Mesendoderm (in vitro differentiated cells): ENCODE measurements at regions not wholly inside any gene's neighbourhood (a gene's known extent, or its start where the extent isn't known, plus 50 kb on each side); places are given as distances from the start of the nearest gene placed in this dataset.

ENCODE experiments used
- DNase-seq: peaks from one replicate; pipeline ENCODE4 v3.0.0; 2013
- H2AK5ac ChIP-seq: 2 replicates; pipeline ENCODE4 v1.6.1; 2013; ENCODE audit warnings: low read length, inconsistent platforms
- H2BK120ac ChIP-seq: 2 replicates; pipeline ENCODE4 v1.6.1; 2013; ENCODE audit warnings: low read depth, mild to moderate bottlenecking, low read length, moderate library complexity, mixed read lengths
- H2BK15ac ChIP-seq: replicated peaks from 2 replicates; pipeline ENCODE4 v1.6.1; 2013; ENCODE audit warnings: low read depth, mild to moderate bottlenecking, moderate library complexity
- H2BK5ac ChIP-seq: 2 replicates; pipeline ENCODE4 v1.6.1; 2013; ENCODE audit warnings: low read length, inconsistent platforms
- H3K18ac ChIP-seq: 2 replicates; pipeline ENCODE4 v1.6.1; 2013; ENCODE audit warnings: mild to moderate bottlenecking, low read length, mixed read lengths
- H3K23ac ChIP-seq: one replicate; pipeline ENCODE4 v1.6.1; 2013; ENCODE audit warnings: low read length
- H3K27ac ChIP-seq: 2 replicates; pipeline ENCODE4 v1.5.1; 2013; ENCODE audit warnings: low read depth, mild to moderate bottlenecking, inconsistent platforms, low read length, moderate library complexity
- H3K27me3 ChIP-seq: 2 replicates; pipeline ENCODE4 v1.6.1; 2013; ENCODE audit warnings: low read length, control low read depth, mild to moderate bottlenecking, inconsistent platforms; ENCODE audit not compliant: insufficient read depth, poor library complexity
- H3K36me3 ChIP-seq: 2 replicates; pipeline ENCODE4 v1.6.1; 2013; ENCODE audit warnings: low read length, inconsistent platforms; ENCODE audit not compliant: control insufficient read depth, insufficient read depth
- H3K4ac ChIP-seq: one replicate; pipeline ENCODE4 v1.6.1; 2013; ENCODE audit warnings: low read depth, mild to moderate bottlenecking, low read length, moderate library complexity
- H3K4me1 ChIP-seq: 2 replicates; pipeline ENCODE4 v1.6.1; 2013; ENCODE audit warnings: low read depth, low read length, inconsistent platforms; ENCODE audit not compliant: control insufficient read depth
- H3K4me2 ChIP-seq: 2 replicates; pipeline ENCODE4 v1.6.1; 2013; ENCODE audit warnings: low read length
- H3K4me3 ChIP-seq: 2 replicates; pipeline ENCODE4 v1.5.1; 2013; ENCODE audit warnings: mild to moderate bottlenecking, low read length
- H3K56ac ChIP-seq: one replicate; pipeline ENCODE4 v1.6.1; 2013; ENCODE audit warnings: low read length
- H3K79me1 ChIP-seq: 2 replicates; pipeline ENCODE4 v1.6.1; 2013; ENCODE audit warnings: low read length, inconsistent platforms
- H3K79me2 ChIP-seq: 2 replicates; pipeline ENCODE4 v1.6.1; 2013; ENCODE audit warnings: mild to moderate bottlenecking, low read length; ENCODE audit not compliant: control insufficient read depth, insufficient read depth
- H3K9ac ChIP-seq: 2 replicates; pipeline ENCODE4 v1.6.1; 2013; ENCODE audit warnings: low read length, inconsistent platforms
- H4K5ac ChIP-seq: one replicate; pipeline ENCODE4 v1.6.1; 2013; ENCODE audit warnings: low read length
- H4K8ac ChIP-seq: one replicate; pipeline ENCODE4 v1.6.1; 2013; ENCODE audit warnings: low read depth, mild to moderate bottlenecking, control low read depth, low read length, moderate library complexity
- WGBS: extraction: QIAGEN DNeasy Blood & Tissue Kit; methylation state at CpG from one replicate; pipeline ENCODE4 v1.1.7; 2013; ENCODE audit warnings: low lambda C conversion rate, missing lambda C conversion rate; ENCODE audit not compliant: insufficient coverage; ENCODE audit errors: extremely low coverage; 5-methylcytosine and 5-hydroxymethylcytosine counted together

GRCh38 chr1:98102345-98103030 lies 181.7 kb upstream of the DPYD start:
- Histone ChIP-seq H2BK5ac (no peak overlapping the region), H2BK15ac (no peak overlapping the region), H2BK120ac (no peak overlapping the region), H3K4me2 (no peak overlapping the region), H3K56ac (no peak overlapping the region), H3K23ac (no peak overlapping the region), H2AK5ac (no peak overlapping the region), H4K8ac (no peak overlapping the region), H3K4ac (no peak overlapping the region), H3K4me1 (no peaks in the 10 kb centered on the region), H4K5ac (no peak overlapping the region), H3K79me2 (no peaks in the 10 kb centered on the region), H3K36me3 (no peaks in the 10 kb centered on the region), H3K79me1 (no peaks in the 10 kb centered on the region), H3K27ac (no peak overlapping the region), H3K4me3 (no peak overlapping the region), H3K27me3 (no peaks in the 10 kb centered on the region), H3K9ac (no peak overlapping the region), H3K18ac (no peak overlapping the region)
- WGBS: no CpG with 5 or more reads among the region's 4 CpGs
- DNase-seq: no peak

GRCh38 chr1:98101364-98101763 lies 180.5 kb upstream of the DPYD start:
- Histone ChIP-seq H3K4ac (no peak overlapping the region), H3K36me3 (no peaks in the 10 kb centered on the region), H3K79me1 (no peaks in the 10 kb centered on the region), H3K23ac (no peak overlapping the region), H3K27ac (no peak overlapping the region), H3K4me3 (no peak overlapping the region), H3K27me3 (no peaks in the 10 kb centered on the region), H2AK5ac (no peak overlapping the region), H4K8ac (no peak overlapping the region), H3K9ac (no peak overlapping the region), H3K4me1 (no peaks in the 10 kb centered on the region), H2BK15ac (no peak overlapping the region), H2BK5ac (no peak overlapping the region), H3K56ac (no peak overlapping the region), H3K79me2 (no peaks in the 10 kb centered on the region), H4K5ac (no peak overlapping the region), H3K18ac (no peak overlapping the region), H2BK120ac (no peak overlapping the region), H3K4me2 (no peak overlapping the region)
- no CpG with 5 or more reads among the region's 2 CpGs for WGBS
- DNase-seq: no peak

- H3K4me1 ChIP-seq: no peaks in the 10 kb centered on the region
- no peak overlapping the region for H2BK5ac ChIP-seq
- no CpG with 5 or more reads among the region's 3 CpGs for WGBS
- H4K5ac ChIP-seq: no peak overlapping the region
- no peak overlapping the region for H2BK120ac ChIP-seq
- no peak overlapping the region for H3K4me3 ChIP-seq
- no peak overlapping the region for H3K56ac ChIP-seq
- H3K36me3 ChIP-seq: no peaks in the 10 kb centered on the region
- H3K18ac ChIP-seq: no peak overlapping the region
- H2BK15ac ChIP-seq: no peak overlapping the region
- no peaks in the 10 kb centered on the region for H3K27me3 ChIP-seq
- no peak overlapping the region for H3K23ac ChIP-seq
- no peak overlapping the region for H4K8ac ChIP-seq
- no peak for DNase-seq
- no peak overlapping the region for H3K4ac ChIP-seq
- H3K9ac ChIP-seq: no peak overlapping the region
- no peaks in the 10 kb centered on the region for H3K79me1 ChIP-seq
- H3K27ac ChIP-seq: no peak overlapping the region
- no peaks in the 10 kb centered on the region for H3K79me2 ChIP-seq
- H2AK5ac ChIP-seq: no peak overlapping the region
- no peak overlapping the region for H3K4me2 ChIP-seq
Measured at GRCh38 chr1:98099501-98099900, 178.7 kb upstream of the DPYD start.

- Histone ChIP-seq H2BK120ac (no peak overlapping the region), H3K9ac (no peak overlapping the region), H2BK5ac (no peak overlapping the region), H2AK5ac (no peak overlapping the region), H4K8ac (no peak overlapping the region), H3K27ac (no peak overlapping the region), H3K4me3 (no peak overlapping the region), H3K4ac (no peak overlapping the region), H3K56ac (no peak overlapping the region), H3K36me3 (no peaks in the 10 kb centered on the region), H3K4me1 (no peaks in the 10 kb centered on the region), H3K79me2 (no peaks in the 10 kb centered on the region), H4K5ac (no peak overlapping the region), H2BK15ac (no peak overlapping the region), H3K4me2 (no peak overlapping the region), H3K23ac (no peak overlapping the region), H3K27me3 (no peaks in the 10 kb centered on the region), H3K18ac (no peak overlapping the region), H3K79me1 (no peaks in the 10 kb centered on the region)
- DNase-seq: no peak
Measured at GRCh38 chr1:98098473-98098872, 177.6 kb upstream of the DPYD start.

- Histone ChIP-seq H3K56ac (no peak overlapping the region), H4K8ac (no peak overlapping the region), H3K9ac (no peak overlapping the region), H2BK120ac (no peak overlapping the region), H4K5ac (no peak overlapping the region), H3K23ac (no peak overlapping the region), H3K18ac (no peak overlapping the region), H3K4me1 (no peaks in the 10 kb centered on the region), H2BK15ac (no peak overlapping the region), H3K27ac (no peak overlapping the region), H2BK5ac (no peak overlapping the region), H3K79me2 (no peaks in the 10 kb centered on the region), H3K4me2 (no peak overlapping the region), H2AK5ac (no peak overlapping the region), H3K36me3 (no peaks in the 10 kb centered on the region), H3K4me3 (no peak overlapping the region), H3K79me1 (no peaks in the 10 kb centered on the region), H3K27me3 (no peaks in the 10 kb centered on the region), H3K4ac (no peak overlapping the region)
- DNase-seq: no peak
Measured at GRCh38 chr1:98090351-98090750, 169.5 kb upstream of the DPYD start.

- Histone ChIP-seq H3K4me3 (no peak overlapping the region), H3K4me1 (no peaks in the 10 kb centered on the region), H3K27ac (no peak overlapping the region), H3K56ac (no peak overlapping the region), H4K5ac (no peak overlapping the region), H3K4me2 (no peak overlapping the region), H3K27me3 (no peaks in the 10 kb centered on the region), H2BK5ac (no peak overlapping the region), H4K8ac (no peak overlapping the region), H3K79me1 (no peaks in the 10 kb centered on the region), H3K36me3 (no peaks in the 10 kb centered on the region), H3K23ac (no peak overlapping the region), H2AK5ac (no peak overlapping the region), H3K79me2 (no peaks in the 10 kb centered on the region), H3K4ac (no peak overlapping the region), H3K18ac (no peak overlapping the region), H2BK15ac (no peak overlapping the region), H3K9ac (no peak overlapping the region), H2BK120ac (no peak overlapping the region)
- DNase-seq: no peak
- WGBS: 100% methylated on average over 1 of the region's 3 CpGs
Measured at GRCh38 chr1:98088381-98088780, 167.5 kb upstream of the DPYD start.
